H1 (cell line): ENCODE measurements at regions not wholly inside any gene's neighbourhood (a gene's known extent, or its start where the extent isn't known, plus 50 kb on each side); places are given as distances from the start of the nearest gene placed in this dataset.

Source experiments
- POLR2A ChIP-seq, 2 experiments: IDR thresholded peaks; 1 replicate in 1 of 2; 2 replicates in 1 of 2; pipeline ENCODE4 v1.6.1; 2011; ENCODE audit warnings: low read depth in 2 of 2, low read length in 2 of 2, mild to moderate bottlenecking in 2 of 2; ENCODE audit errors: control extremely low read depth in 1 of 2
- SIN3A ChIP-seq, 2 experiments: IDR thresholded peaks in 1 of 2; conservative IDR thresholded peaks in 1 of 2; 2 replicates each; pipeline ENCODE4 v1.6.1; 2011 to 2012; ENCODE audit warnings: low read length in 2 of 2, improper control_type of control experiment in 1 of 2, low read depth in 1 of 2, mild to moderate bottlenecking in 1 of 2

- TF ChIP-seq POLR2A (IDR thresholded peaks at IDR 0.05; ENCODE audit: control extremely low read depth in 1 of 2, low read depth in 2 of 2, low read length in 2 of 2) (no peak), SIN3A (conservative IDR thresholded peaks at IDR 0.05 in 1 of 2, IDR thresholded peaks at IDR 0.05 in 1 of 2; ENCODE audit: low read depth in 1 of 2, low read length in 2 of 2) (no peak)
Observed at GRCh38 chr2:8229546-8229986, 452.3 kb upstream of the ID2 start.
